Trophoblast cell (in vitro differentiated cells and primary cell): ENCODE measurements at regions not wholly inside any gene's neighbourhood (a gene's known extent, or its start where the extent isn't known, plus 50 kb on each side); places are given as distances from the start of the nearest gene placed in this dataset.

Experiments used
- DNase-seq, 2 donors: peaks; one replicate each; pipeline ENCODE4 v3.0.0-alpha.2; 2016
- H2AFZ ChIP-seq: 2 replicates; pipeline ENCODE4 v1.6.1; 2013; ENCODE audit warnings: low read length, moderate library complexity, mild to moderate bottlenecking; ENCODE audit not compliant: insufficient read depth, poor library complexity
- H2AK5ac ChIP-seq: 2 replicates; pipeline ENCODE4 v1.6.1; 2013; ENCODE audit warnings: mild to moderate bottlenecking, low read length
- H2BK120ac ChIP-seq: 2 replicates; pipeline ENCODE4 v1.6.1; 2013; ENCODE audit warnings: low read length, mild to moderate bottlenecking, moderate library complexity; ENCODE audit not compliant: insufficient read depth, poor library complexity
- H2BK12ac ChIP-seq: 2 replicates; pipeline ENCODE4 v1.6.1; 2013; ENCODE audit warnings: mild to moderate bottlenecking, low read length, moderate library complexity
- H2BK5ac ChIP-seq: 2 replicates; pipeline ENCODE4 v1.6.1; 2013; ENCODE audit warnings: low read length, low read depth, moderate library complexity, mild to moderate bottlenecking; ENCODE audit not compliant: poor library complexity
- H3K14ac ChIP-seq: 2 replicates; pipeline ENCODE4 v1.6.1; 2013; ENCODE audit warnings: mild to moderate bottlenecking, low read length
- H3K18ac ChIP-seq: 2 replicates; pipeline ENCODE4 v1.6.1; 2013; ENCODE audit warnings: mild to moderate bottlenecking, low read length
- H3K23ac ChIP-seq: 2 replicates; pipeline ENCODE4 v1.6.1; 2013; ENCODE audit warnings: low read length
- H3K27ac ChIP-seq: 2 replicates; pipeline ENCODE4 v1.5.1; 2013; ENCODE audit warnings: low read depth, mild to moderate bottlenecking, inconsistent platforms, low read length, moderate library complexity
- H3K27me3 ChIP-seq: 2 replicates; pipeline ENCODE4 v1.6.1; 2013; ENCODE audit warnings: inconsistent platforms, mild to moderate bottlenecking, low read length, moderate library complexity; ENCODE audit not compliant: insufficient read depth
- H3K36me3 ChIP-seq, 2 experiments: 1 replicate in 1 of 2; 2 replicates in 1 of 2; pipeline ENCODE4 v1.6.1; 2013; ENCODE audit warnings: low read length in 2 of 2, mild to moderate bottlenecking in 2 of 2, moderate library complexity in 1 of 2; ENCODE audit not compliant: insufficient read depth in 2 of 2, control insufficient read depth in 1 of 2
- H3K4ac ChIP-seq: 2 replicates; pipeline ENCODE4 v1.6.1; 2013; ENCODE audit warnings: low read depth, mild to moderate bottlenecking, low read length, moderate library complexity
- H3K4me1 ChIP-seq, 2 experiments: 1 replicate in 1 of 2; 2 replicates in 1 of 2; pipeline ENCODE4 v1.6.1; 2013; ENCODE audit warnings: low read length in 2 of 2, mild to moderate bottlenecking in 2 of 2, moderate library complexity in 1 of 2; ENCODE audit not compliant: insufficient read depth in 2 of 2, control insufficient read depth in 1 of 2
- H3K4me2 ChIP-seq: 2 replicates; pipeline ENCODE4 v1.6.1; 2013; ENCODE audit warnings: inconsistent platforms, mild to moderate bottlenecking, low read length, moderate library complexity
- H3K4me3 ChIP-seq: 2 replicates; pipeline ENCODE4 v1.5.1; 2013; ENCODE audit warnings: mild to moderate bottlenecking, low read depth, low read length, inconsistent platforms
- H3K79me1 ChIP-seq: one replicate; pipeline ENCODE4 v1.6.1; 2013; ENCODE audit warnings: low read length
- H3K79me2 ChIP-seq: 2 replicates; pipeline ENCODE4 v1.6.1; 2013; ENCODE audit warnings: low read length, mild to moderate bottlenecking; ENCODE audit not compliant: control insufficient read depth, insufficient read depth, poor library complexity
- H3K9ac ChIP-seq: 2 replicates; pipeline ENCODE4 v1.6.1; 2013; ENCODE audit warnings: mild to moderate bottlenecking, low read length
- H3K9me3 ChIP-seq: 2 replicates; pipeline ENCODE4 v1.6.1; 2013; ENCODE audit warnings: low read depth, mild to moderate bottlenecking, control low read depth, inconsistent platforms, low read length; ENCODE audit not compliant: insufficient read depth
- H4K12ac ChIP-seq: 2 replicates; pipeline ENCODE4 v1.6.1; 2013; ENCODE audit warnings: low read depth, mild to moderate bottlenecking, low read length, moderate library complexity
- H4K8ac ChIP-seq: 2 replicates; pipeline ENCODE4 v1.6.1; 2013; ENCODE audit warnings: low read depth, mild to moderate bottlenecking, low read length, moderate library complexity
- H4K91ac ChIP-seq: one replicate; pipeline ENCODE4 v1.6.1; 2013; ENCODE audit warnings: low read depth, mild to moderate bottlenecking, low read length, moderate library complexity
- WGBS: extraction: QIAGEN DNeasy Blood & Tissue Kit; methylation state at CpG from one replicate; pipeline ENCODE4 v1.1.7; 2013; ENCODE audit warnings: missing lambda C conversion rate; ENCODE audit not compliant: insufficient read length, insufficient coverage; ENCODE audit errors: extremely low coverage; 5-methylcytosine and 5-hydroxymethylcytosine counted together

DNA sequence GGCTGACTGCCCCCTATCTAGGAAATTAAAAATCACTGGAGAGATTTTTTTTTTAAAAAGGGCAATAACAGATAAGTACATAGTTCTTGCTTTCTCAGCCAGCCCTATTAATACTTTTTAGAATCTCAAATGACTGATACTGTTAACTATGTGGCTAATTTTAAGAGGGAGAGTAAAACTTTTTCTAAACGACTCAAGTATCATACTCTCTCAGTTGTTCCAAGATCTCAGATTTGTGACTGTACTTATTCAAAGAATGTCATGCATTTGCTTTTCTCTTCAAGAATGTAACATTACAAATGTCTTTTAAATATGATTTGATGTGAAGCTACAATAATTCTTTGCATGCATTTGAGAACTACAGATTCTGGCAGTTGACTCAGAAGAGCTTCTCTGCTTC, 55.4 kb upstream of the RAB11FIP2 start:
- H3K4me1 ChIP-seq = no peaks in the 10 kb centered on the region
- H2BK12ac ChIP-seq = no peak overlapping the region
- no peaks in the 10 kb centered on the region for H3K36me3 ChIP-seq
- H3K79me2 ChIP-seq = no peaks in the 10 kb centered on the region
- H2BK120ac ChIP-seq = no peak overlapping the region
- H3K27me3 ChIP-seq = no peaks in the 10 kb centered on the region
- no peak for DNase-seq
- H3K79me1 ChIP-seq = no peaks in the 10 kb centered on the region
- no peak overlapping the region for H4K8ac ChIP-seq
- no peak overlapping the region for H3K9ac ChIP-seq
- no peak overlapping the region for H3K23ac ChIP-seq
- no peak overlapping the region for H3K14ac ChIP-seq
- H4K91ac ChIP-seq = no peak overlapping the region
- no peak overlapping the region for H3K27ac ChIP-seq
- H2AFZ ChIP-seq = no peak overlapping the region
- no peak overlapping the region for H3K4ac ChIP-seq
- H3K4me2 ChIP-seq = no peak overlapping the region
- no peak overlapping the region for H2BK5ac ChIP-seq
- H3K4me3 ChIP-seq = no peak overlapping the region
- H3K18ac ChIP-seq = no peak overlapping the region
- no CpG with 5 or more reads among the region's 1 CpG for WGBS
- H4K12ac ChIP-seq = no peak overlapping the region
- H3K9me3 ChIP-seq = no peaks in the 10 kb centered on the region
- no peak overlapping the region for H2AK5ac ChIP-seq

DNA sequence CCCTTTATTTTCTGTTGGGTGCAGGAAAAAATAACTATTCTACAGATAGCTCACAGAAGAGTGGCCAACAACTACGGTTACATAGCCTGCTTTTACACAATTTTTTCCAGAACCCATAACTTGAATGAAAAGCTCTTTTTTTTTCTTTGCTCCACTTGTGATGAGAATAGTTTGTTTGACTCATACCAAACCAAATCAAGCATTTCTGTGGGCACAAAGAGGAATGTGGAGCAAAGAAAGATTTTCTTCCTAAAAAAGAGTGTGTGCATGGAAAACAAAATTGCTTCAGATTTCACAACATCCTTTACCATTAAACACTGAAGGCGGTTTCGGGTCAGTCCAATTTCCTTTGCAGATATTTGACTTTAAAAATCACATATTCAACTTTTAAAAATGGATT, 54.8 kb upstream of the RAB11FIP2 start:
- Histone ChIP-seq H2BK120ac (no peak overlapping the region), H3K27me3 (no peaks in the 10 kb centered on the region), H3K79me1 (no peaks in the 10 kb centered on the region), H3K14ac (no peak overlapping the region), H3K9ac (no peak overlapping the region), H3K9me3 (no peaks in the 10 kb centered on the region), H3K4me3 (no peak overlapping the region), H3K4me2 (no peak overlapping the region), H4K12ac (no peak overlapping the region), H3K36me3 (no peaks in the 10 kb centered on the region), H2AFZ (no peak overlapping the region), H2BK12ac (no peak overlapping the region), H3K4ac (no peak overlapping the region), H3K27ac (no peak overlapping the region), H3K4me1 (no peaks in the 10 kb centered on the region), H3K18ac (no peak overlapping the region), H2AK5ac (no peak overlapping the region), H4K91ac (no peak overlapping the region), H4K8ac (no peak overlapping the region), H3K79me2 (no peaks in the 10 kb centered on the region), H3K23ac (no peak overlapping the region), H2BK5ac (no peak overlapping the region)
- no peak for DNase-seq
- WGBS = no CpG with 5 or more reads among the region's 3 CpGs
